Fibroblast of mammary gland (primary cell): ENCODE measurements at regions not wholly inside any gene's neighbourhood (a gene's known extent, or its start where the extent isn't known, plus 50 kb on each side); places are given as distances from the start of the nearest gene placed in this dataset.

Source experiments
- DNase-seq: peaks from one replicate; pipeline ENCODE4 v3.0.0-alpha.2; 2010; ENCODE audit warnings: low read depth
- H3K4me3 ChIP-seq: 2 replicates; pipeline ENCODE4 v1.5.1; 2011; ENCODE audit warnings: low read depth, mild to moderate bottlenecking, low read length, moderate library complexity; ENCODE audit not compliant: control insufficient read depth
- TF ChIP-seq, protein P1 (sequence below): conservative IDR thresholded peaks from 2 replicates; pipeline ENCODE4 v1.5.1; 2011; ENCODE audit warnings: low read depth, low read length, inconsistent platforms; ENCODE audit not compliant: control insufficient read depth, insufficient read depth

DNA sequence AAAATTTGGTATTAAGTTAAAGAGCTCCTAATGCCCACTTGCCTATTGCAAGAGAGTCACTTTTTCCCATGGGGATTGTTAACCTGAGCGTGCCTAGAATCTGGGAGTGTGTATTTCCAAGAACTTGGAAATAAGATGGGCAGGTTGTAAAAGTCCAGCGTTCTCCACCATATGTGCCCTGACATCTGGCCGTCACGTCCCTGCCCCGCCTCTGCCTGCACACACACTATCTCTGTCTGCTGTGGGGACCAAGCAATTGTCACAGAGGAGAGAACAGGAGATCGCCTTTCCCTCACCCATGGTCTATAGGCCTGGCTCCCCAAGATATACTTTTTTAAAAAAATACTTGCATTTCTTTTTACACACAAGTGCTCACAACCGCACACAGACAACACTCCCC is 396.5 kb upstream of the PFKP start:
- no peak for DNase-seq
- TF ChIP-seq, protein P1, sequence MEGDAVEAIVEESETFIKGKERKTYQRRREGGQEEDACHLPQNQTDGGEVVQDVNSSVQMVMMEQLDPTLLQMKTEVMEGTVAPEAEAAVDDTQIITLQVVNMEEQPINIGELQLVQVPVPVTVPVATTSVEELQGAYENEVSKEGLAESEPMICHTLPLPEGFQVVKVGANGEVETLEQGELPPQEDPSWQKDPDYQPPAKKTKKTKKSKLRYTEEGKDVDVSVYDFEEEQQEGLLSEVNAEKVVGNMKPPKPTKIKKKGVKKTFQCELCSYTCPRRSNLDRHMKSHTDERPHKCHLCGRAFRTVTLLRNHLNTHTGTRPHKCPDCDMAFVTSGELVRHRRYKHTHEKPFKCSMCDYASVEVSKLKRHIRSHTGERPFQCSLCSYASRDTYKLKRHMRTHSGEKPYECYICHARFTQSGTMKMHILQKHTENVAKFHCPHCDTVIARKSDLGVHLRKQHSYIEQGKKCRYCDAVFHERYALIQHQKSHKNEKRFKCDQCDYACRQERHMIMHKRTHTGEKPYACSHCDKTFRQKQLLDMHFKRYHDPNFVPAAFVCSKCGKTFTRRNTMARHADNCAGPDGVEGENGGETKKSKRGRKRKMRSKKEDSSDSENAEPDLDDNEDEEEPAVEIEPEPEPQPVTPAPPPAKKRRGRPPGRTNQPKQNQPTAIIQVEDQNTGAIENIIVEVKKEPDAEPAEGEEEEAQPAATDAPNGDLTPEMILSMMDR, result no peak
- no peak overlapping the region for H3K4me3 ChIP-seq

DNA sequence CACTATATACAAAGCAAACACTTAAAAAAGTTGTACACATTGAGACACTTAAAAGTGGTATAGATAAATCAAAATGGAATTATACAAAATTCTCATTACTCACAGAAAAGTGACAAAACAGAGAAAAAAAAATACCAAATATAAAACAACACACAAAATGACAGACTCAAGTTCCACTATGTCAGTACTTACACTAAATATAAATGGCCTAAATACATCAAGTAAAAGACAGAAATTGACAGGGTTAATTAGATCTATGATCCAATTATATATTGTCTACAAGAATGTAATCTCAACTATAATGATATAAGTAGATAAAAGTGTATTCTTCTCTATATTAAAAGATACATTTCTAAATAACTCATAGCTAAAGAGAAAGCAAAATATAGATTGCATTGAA is 401.6 kb upstream of the PFKP start:
- TF ChIP-seq, protein P1, result no peak
- DNase-seq, result no peak
- H3K4me3 ChIP-seq, result no peak overlapping the region

DNA sequence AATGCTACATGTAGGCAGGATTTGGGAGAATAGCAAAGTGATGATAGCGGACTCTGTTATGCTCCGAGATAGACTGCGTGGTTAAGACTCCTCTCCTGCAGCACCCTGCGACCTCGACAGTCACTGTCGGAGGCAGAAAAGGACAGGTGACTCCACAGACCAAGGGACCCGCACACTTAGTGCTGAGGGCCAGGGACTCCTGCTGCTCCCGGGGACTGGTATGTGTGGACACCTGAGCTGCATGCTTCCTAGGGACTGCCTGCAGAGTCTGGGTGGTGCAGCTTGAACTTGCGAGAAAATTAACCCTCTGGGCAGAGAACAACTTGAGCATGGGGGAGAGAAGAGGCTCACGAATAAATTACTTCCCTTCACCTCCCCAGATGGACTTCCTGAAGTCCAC is 407.1 kb upstream of the PFKP start:
- TF ChIP-seq, protein P1, result no peak
- H3K4me3 ChIP-seq, result no peak overlapping the region
- DNase-seq, result no peak

DNA sequence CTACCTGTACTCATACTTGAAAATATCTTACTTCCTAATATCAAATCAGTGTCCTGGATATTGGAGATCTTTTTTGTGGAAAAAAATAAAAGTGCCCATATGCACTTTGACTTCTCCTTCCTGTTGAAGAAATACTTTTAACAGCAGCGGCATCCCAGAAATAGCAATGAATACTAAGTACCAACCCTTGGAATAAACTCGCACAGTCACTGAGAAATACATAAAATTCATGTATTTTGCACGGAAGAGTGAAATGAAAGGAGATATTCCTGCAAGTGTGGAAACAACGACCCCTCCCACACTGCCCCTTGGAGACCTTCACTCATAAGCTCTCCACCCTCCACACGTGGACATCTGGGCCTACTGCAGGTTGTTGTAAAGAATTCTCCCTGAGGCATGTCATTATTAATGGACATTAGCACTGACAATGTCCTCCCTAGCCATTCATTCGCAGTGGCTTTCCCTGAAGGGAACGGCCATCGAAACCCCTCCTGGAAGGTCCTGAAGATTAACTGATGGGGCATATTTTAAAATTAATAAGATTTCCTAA is 407.6 kb upstream of the PFKP start:
- TF ChIP-seq, protein P1, result no peak
- DNase-seq, result no peak
- H3K4me3 ChIP-seq, result no peak overlapping the region

- H3K4me3 ChIP-seq, result no peak overlapping the region
- TF ChIP-seq, protein P1, result no peak
- DNase-seq, result no peak
Observed at GRCh38 chr10:2658780-2659179, 408.6 kb upstream of the PFKP start.

- no peak overlapping the region for H3K4me3 ChIP-seq
- TF ChIP-seq, protein P1, result no peak
- no peak for DNase-seq
Observed at GRCh38 chr10:2650328-2650727, 417.0 kb upstream of the PFKP start.

GRCh38 chr10:2641028-2641427 is 426.3 kb upstream of the PFKP start:
- no peak overlapping the region for H3K4me3 ChIP-seq
- DNase-seq, result no peak
- TF ChIP-seq, protein P1, result no peak
